HCEC 1CT (cell line): ENCODE measurements at regions not wholly inside any gene's neighbourhood (a gene's known extent, or its start where the extent isn't known, plus 50 kb on each side); places are given as distances from the start of the nearest gene placed in this dataset.

Experiments used
- DNase-seq: peaks from one replicate; pipeline ENCODE4 v3.0.0-alpha.2; 2017

DNA sequence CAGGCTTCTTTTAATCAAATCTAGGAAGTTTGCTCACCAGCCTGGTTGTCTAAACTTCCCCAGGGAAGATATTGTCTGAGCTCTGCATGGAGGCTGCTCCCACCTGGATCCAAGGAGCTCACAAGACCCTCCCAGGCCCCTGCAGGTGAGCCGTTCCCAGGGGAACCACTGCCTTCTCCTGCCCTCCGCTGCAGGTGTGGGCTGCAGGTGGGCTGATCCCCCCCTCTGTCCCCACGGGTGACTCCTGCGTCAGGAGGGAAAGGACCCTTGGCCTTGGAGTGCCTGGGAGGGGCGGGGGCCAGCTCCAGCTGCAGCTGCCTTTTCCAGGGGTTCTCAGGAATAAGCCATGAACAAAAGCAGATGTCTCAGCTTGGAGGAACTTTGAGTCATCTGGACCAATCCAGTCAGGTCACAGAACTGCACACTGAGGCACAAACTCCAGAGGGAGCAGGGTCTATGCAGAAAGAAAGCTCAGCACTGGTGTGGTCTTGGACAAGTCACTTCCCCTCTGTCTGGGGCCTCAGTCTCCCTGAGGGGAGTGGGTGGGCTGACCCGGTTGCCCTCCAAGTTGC is 246.6 kb upstream of the RTL1 start:
- DNase-seq = no peak

DNA sequence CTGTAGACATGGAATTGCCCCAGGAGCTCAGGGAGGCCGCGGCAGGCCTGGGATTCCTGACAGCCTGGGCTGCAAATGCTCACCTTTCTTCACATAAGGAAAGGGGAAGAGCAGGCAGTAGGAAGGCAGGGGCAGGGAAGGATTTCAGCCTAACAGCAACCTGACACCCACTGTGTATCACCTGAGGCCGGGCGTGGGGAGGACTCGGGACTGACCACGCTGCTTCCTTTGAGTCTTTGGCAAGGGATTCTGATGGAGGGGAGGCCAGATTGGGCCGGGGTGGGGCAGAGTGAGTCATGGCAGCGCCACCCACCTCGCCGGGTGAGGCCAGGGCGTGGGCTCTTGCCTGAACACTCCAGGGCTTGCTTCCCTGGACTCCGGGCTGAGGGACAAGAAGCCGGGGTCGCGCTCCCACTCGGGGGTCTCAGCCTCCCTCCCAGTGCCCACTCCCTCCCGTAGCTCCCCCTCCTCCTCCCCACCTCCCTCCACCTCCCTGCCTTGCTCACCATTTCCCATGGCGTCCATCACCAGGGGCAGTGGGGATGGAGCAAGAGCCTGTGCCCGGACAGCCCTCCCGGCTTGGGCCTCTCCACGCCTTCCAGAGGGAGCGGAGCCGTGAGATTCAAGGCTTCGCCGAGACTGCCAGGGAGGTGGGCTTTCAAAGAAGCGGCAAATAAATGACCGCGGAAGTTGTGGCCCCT is 247.9 kb upstream of the RTL1 start:
- no peak for DNase-seq

DNA sequence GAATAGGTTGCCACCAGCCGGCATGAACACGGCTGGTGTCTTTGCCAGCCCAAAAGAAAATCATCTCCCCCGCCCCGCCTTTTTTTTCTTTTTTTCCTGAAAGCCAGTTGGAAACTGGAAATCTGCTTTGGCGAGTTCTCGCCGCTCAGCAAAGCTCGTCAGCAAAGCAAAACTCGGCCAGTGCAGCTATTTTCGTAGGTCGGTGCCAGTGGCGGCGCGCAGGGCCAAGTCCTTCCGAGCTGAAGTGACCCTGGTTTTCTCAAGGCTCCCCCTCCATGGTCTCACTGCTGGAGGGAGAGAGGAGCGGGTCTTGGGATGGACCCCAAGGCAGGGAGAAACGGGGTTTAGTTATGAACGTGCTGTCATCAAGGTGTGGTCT is 248.4 kb upstream of the RTL1 start:
- DNase-seq = no peak

- no peak for DNase-seq
These were observed 249.3 kb upstream of the RTL1 start for GRCh38 chr14:101152855-101153254.

- DNase-seq = no peak
These were observed 250.2 kb upstream of the RTL1 start for GRCh38 chr14:101153691-101154090.

- DNase-seq = no peak
These were observed 252.1 kb upstream of the RTL1 start for GRCh38 chr14:101155575-101155974.

GRCh38 chr14:101167428-101167827 is 263.9 kb upstream of the RTL1 start:
- DNase-seq = no peak

- DNase-seq = no peak
These were observed 265.7 kb upstream of the RTL1 start for GRCh38 chr14:101169267-101169666.

DNA sequence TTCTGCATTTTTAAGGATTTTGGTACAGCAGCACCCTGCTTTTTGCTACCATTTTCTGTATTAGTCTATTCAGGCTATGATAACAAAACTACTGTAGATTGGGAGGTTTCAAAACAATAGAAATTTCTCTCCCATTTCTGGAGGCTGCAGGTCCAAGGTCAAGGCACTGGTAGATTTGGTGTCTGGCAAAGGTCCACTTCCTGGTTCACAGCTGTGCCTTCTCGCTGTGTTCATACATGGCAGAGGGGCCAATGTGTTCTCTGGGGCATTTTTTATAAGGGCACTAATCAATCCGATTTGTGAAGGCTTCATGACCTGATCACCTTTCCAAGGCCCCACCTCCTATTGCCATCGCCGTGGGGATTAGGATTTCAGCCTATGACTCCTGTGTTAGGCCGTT is 268.1 kb upstream of the RTL1 start:
- DNase-seq = no peak

- DNase-seq = no peak
These were observed 270.4 kb upstream of the RTL1 start for GRCh38 chr14:101173698-101174521.

DNA sequence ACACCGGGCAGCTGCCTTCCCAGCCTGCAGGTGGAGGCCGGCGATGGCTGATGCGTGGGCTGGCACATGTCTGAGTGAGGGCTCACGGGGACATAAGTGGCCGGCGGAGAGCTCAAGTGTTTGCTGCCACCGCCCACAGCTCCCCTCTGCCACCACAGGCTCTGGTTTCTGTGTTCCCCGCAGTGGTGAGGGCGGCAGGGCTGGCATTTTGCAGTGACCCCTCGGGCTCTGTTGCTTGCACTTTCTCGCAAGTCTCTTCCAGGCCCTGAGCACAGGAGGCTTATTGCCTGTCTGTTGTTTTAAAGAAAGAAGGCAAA is 271.0 kb upstream of the RTL1 start:
- no peak for DNase-seq

DNA sequence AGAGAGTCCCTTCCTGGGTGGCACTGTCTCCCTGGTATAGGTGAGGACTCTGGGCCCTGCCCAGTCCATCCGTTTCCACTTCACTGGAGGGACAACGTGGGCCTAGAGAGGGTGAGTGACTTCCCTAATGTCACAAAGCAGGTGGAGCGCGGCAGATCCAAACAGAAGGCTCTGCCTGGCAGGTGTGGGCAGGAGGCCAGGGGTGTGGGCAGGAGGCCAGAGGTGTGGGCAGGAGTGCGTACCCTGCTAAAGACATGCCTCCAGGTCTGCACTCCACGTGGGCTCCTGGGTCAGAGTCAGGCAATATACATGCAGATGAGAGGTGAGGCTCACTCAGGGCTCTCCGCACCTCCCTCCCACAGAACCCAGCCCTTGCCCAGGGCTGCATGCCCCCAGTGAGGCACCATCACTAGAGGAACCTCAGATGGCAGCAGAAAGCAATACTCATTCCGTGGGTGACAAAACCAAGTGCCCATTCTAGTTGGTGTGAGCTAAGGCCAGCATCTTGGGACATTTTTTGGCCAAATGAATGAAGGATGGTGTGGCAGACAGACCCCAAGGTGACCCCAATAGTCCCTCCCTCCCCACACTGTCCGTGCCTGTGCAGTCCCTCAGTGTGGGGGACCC is 271.6 kb upstream of the RTL1 start:
- no peak for DNase-seq

DNA sequence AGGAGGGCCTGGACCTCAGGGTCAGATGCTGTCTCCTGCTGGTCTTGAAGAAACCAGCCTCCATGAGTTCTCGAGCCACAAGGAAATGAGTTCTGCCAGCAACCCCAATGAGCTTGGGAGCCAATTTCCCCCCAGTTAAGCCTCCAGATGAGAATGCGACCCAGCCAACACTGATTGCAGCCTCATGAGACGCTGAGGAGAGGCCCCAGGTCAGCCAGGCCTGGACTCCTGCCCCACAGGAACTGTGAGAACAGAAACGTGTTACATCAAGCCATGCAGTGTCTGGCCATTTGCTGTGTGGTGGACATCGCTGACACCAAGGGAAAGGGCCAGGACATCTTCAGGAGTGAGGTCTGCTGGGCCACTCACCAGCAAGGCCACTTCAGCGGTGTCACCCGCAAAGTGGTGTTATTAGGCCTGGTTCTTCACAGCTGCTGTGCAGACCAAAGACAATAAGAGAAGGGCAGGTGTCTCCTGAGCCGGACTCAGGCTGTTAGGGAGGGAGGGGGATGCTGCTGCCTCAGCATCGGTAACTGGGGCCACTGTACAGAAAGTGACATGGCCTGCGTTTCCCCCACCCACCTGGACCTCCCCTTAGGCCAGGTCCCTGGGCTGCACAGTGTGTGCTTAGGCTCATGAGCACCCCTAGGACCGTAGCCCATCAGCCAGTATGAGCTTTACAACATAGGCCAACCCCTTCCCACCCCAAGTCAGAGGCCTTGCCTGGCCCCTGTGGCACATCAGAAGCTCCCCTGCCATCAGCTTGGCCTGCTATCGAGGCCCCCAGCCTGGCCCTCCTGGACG is 272.4 kb upstream of the RTL1 start:
- DNase-seq = no peak

- no peak for DNase-seq
These were observed 273.1 kb upstream of the RTL1 start for GRCh38 chr14:101176535-101177205.

GRCh38 chr14:101177301-101177971 is 273.9 kb upstream of the RTL1 start:
- DNase-seq = no peak

GRCh38 chr14:101178184-101179072 is 274.9 kb upstream of the RTL1 start:
- no peak for DNase-seq

- DNase-seq = no peak
These were observed 276.2 kb upstream of the RTL1 start for GRCh38 chr14:101179691-101180211.

GRCh38 chr14:101181446-101182313 is 278.2 kb upstream of the RTL1 start:
- DNase-seq = no peak

DNA sequence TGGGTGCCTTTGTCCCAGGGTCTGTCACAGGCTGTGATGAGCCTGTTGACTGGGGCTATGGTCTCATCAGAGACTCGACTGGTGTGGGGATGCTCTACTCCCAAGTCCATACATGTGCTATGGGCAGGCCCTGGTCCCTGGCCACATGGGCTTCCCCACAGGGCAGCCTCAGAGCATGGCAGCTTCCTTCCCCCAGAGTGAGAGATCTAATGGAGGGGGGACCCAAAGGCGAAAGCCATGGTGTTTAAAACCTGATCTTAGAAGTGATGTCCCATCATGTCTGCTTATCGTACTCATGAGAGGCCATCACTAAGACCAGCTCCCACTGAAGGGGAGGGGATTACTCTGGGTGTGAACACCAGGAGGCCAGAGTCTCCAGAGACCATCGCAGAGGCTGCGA is 279.0 kb upstream of the RTL1 start:
- no peak for DNase-seq
